K562 (cell line): ENCODE measurements at regions not wholly inside any gene's neighbourhood (a gene's known extent, or its start where the extent isn't known, plus 50 kb on each side); places are given as distances from the start of the nearest gene placed in this dataset.

Source experiments
- ATAC-seq: fragments of 200-7000 bp; cut with Tn5 transposase; 3 replicates; pipeline ENCODE4 v1.9.1; 2020; ENCODE audit warnings: moderate library complexity
- BruUV-seq: library from RNA; stranded (reverse); fragments of 400-500 nt; replicated peaks from 2 replicates; lab custom pipeline; 2021; lab: Mats Ljungman, UMichigan
- CTCF ChIA-PET: fragments of 300-600 bp; formaldehyde crosslinking; extraction: SDS; loops from one replicate; lab custom pipeline; 2021; ENCODE audit warnings: low intra/inter-chr PET ratio; lab: Yijun Ruan, JAX
- POLR2A ChIA-PET: fragments of 300-600, 350-650 bp; sonication (Branson Sonifier 250); formaldehyde crosslinking; extraction: SDS; loops from one replicate; lab custom pipeline; 2021; ENCODE audit warnings: antibody characterized with exemption, inconsistent platforms; lab: Yijun Ruan, JAX
- DNase-seq, 4 experiments: peaks; one replicate each; pipeline versions ENCODE4 v3.0.0 to v3.0.0-alpha.2; 2011 to 2018; ENCODE audit warnings: low spot score in 3 of 4, mixed read lengths in 3 of 4; ENCODE audit errors: extremely low read depth in 1 of 4
- FAIRE-seq: peaks from 2 replicates; lab custom pipeline; 2011; peaks lifted over from hg19 to GRCh38; lab: Jason Lieb, UNC
- H2AFZ ChIP-seq: 2 replicates; pipeline ENCODE4 v1.6.0; 2011; ENCODE audit warnings: low read depth, low read length, control low read depth, inconsistent platforms
- H3K27ac ChIP-seq: fragments of 200-600 bp; 3 replicates; pipeline ENCODE4 v1.8.0; 2011; ENCODE audit warnings: low read depth, mild to moderate bottlenecking, control low read depth, inconsistent platforms, low read length, moderate library complexity, mixed read lengths; ENCODE audit errors: extremely low read depth
- H3K27me3 ChIP-seq, 2 experiments: fragments of 300-600 bp in 1 of 2; 2 replicates in 1 of 2; 3 replicates in 1 of 2; pipeline versions ENCODE4 v1.6.0 to v1.8.0; 2011; ENCODE audit warnings: inconsistent platforms in 2 of 2, low read length in 2 of 2, mild to moderate bottlenecking in 1 of 2, mixed read lengths in 1 of 2, moderate library complexity in 1 of 2; ENCODE audit not compliant: control insufficient read depth in 2 of 2, insufficient read depth in 2 of 2
- H3K36me3 ChIP-seq: fragments of 300-600 bp; 3 replicates; pipeline ENCODE4 v1.8.0; 2011; ENCODE audit warnings: mild to moderate bottlenecking, low read length, inconsistent platforms; ENCODE audit not compliant: control insufficient read depth, insufficient read depth
- H3K4me1 ChIP-seq, 2 experiments: fragments of 200-600 bp in 1 of 2; replicated peaks in 1 of 2; 2 replicates in 1 of 2; 3 replicates in 1 of 2; pipeline versions ENCODE4 v1.5.1 to v1.8.0; 2011; ENCODE audit warnings: inconsistent platforms in 2 of 2, low read length in 2 of 2, mild to moderate bottlenecking in 1 of 2, mixed read lengths in 1 of 2, moderate library complexity in 1 of 2; ENCODE audit not compliant: control insufficient read depth in 2 of 2, insufficient read depth in 2 of 2
- H3K4me2 ChIP-seq: 2 replicates; pipeline ENCODE4 v1.6.1; 2011; ENCODE audit warnings: low read length, control low read depth, inconsistent platforms, mixed read lengths; ENCODE audit not compliant: insufficient read depth
- H3K4me3 ChIP-seq: fragments of 200-600 bp; sonication (generic), shearing (Covaris generic); 2 replicates; pipeline ENCODE4 v1.5.1; 2016; ENCODE audit warnings: control low read depth, inconsistent platforms
- H3K79me2 ChIP-seq: fragments of 200-600 bp; 3 replicates; pipeline ENCODE4 v1.8.0; 2011; ENCODE audit warnings: low read length, inconsistent platforms; ENCODE audit not compliant: control insufficient read depth, insufficient read depth
- H3K9ac ChIP-seq, 2 experiments: 2 replicates each; pipeline versions ENCODE4 v1.6.0 to v1.6.1; 2011; ENCODE audit warnings: low read depth in 2 of 2, low read length in 2 of 2, control low read depth in 1 of 2, inconsistent platforms in 1 of 2, mild to moderate bottlenecking in 1 of 2, mixed read lengths in 1 of 2; ENCODE audit not compliant: insufficient read depth in 1 of 2
- H3K9me1 ChIP-seq: one replicate; pipeline ENCODE4 v1.6.0; 2011; ENCODE audit warnings: inconsistent platforms, mild to moderate bottlenecking, low read length, moderate library complexity; ENCODE audit not compliant: control insufficient read depth, insufficient read depth
- H3K9me3 ChIP-seq: replicated peaks from 2 replicates; pipeline ENCODE4 v1.5.1; 2011; ENCODE audit warnings: low read depth, low read length, inconsistent platforms; ENCODE audit not compliant: control insufficient read depth, insufficient read depth
- H4K20me1 ChIP-seq: replicated peaks from 2 replicates; pipeline ENCODE4 v1.6.1; 2011; ENCODE audit warnings: low read length, inconsistent platforms, mixed read lengths; ENCODE audit not compliant: control insufficient read depth, insufficient read depth
- ATF1 ChIP-seq, 2 experiments: fragments of 450-650 bp in 1 of 2; IDR thresholded peaks; 2 replicates each; pipeline ENCODE4 v1.6.1; 2016; ENCODE audit warnings: missing compliant biosample characterization in 1 of 2, missing genetic modification characterization in 1 of 2
- CAMTA2 ChIP-seq: fragments of 250-450 bp; sonication (Bioruptor Pico); conservative IDR thresholded peaks from 2 replicates; pipeline ENCODE4 v1.5.1; 2022
- ELF1 ChIP-seq: fragments of 200-800 bp; sonication (Bioruptor generic); IDR thresholded peaks from 2 replicates; pipeline ENCODE4 v1.6.1; 2016; ENCODE audit warnings: missing genetic modification characterization, missing compliant biosample characterization
- FUS ChIP-seq: fragments of 200-400 bp; formaldehyde crosslinking; optimal IDR thresholded peaks from 2 replicates; pipeline ENCODE3; 2017; ENCODE audit warnings: low read depth, low read length
- HMG20A ChIP-seq: fragments of 450-650 bp; formaldehyde crosslinking; conservative IDR thresholded peaks from 2 replicates; pipeline ENCODE4 v1.4.0; 2020; ENCODE audit warnings: mild to moderate bottlenecking, mixed read lengths
- KLF1 ChIP-seq: fragments of 450-650 bp; IDR thresholded peaks from 2 replicates; pipeline ENCODE4 v1.6.1; 2016; ENCODE audit warnings: missing genetic modification characterization, missing compliant biosample characterization
- LCOR ChIP-seq: sonication (generic); formaldehyde crosslinking; IDR thresholded peaks from 2 replicates; pipeline ENCODE4 v1.8.0; 2022; ENCODE audit warnings: mild to moderate bottlenecking, missing genetic modification reagents
- POLR2H ChIP-seq: IDR thresholded peaks from 2 replicates; pipeline ENCODE4 v1.6.1; 2016; ENCODE audit warnings: missing genetic modification characterization, low read depth, mild to moderate bottlenecking, control low read depth, missing compliant biosample characterization, moderate library complexity
- RAD21 ChIP-seq, 2 experiments: fragments of 250-450 bp in 1 of 2; fragments of 450-650 bp in 1 of 2; sonication (Bioruptor Pico) in 1 of 2; formaldehyde crosslinking in 1 of 2; IDR thresholded peaks in 1 of 2; conservative IDR thresholded peaks in 1 of 2; 2 replicates each; pipeline versions ENCODE4 v1.4.0 to v1.8.0; 2020 to 2022; ENCODE audit warnings: mild to moderate bottlenecking in 2 of 2, moderate library complexity in 1 of 2
- RAD51 ChIP-seq: fragments of 450-650 bp; IDR thresholded peaks from 2 replicates; pipeline ENCODE4 v1.7.1; 2016; ENCODE audit warnings: low read depth, mild to moderate bottlenecking, borderline replicate concordance
- RFX1 ChIP-seq: fragments of 450-650 bp; IDR thresholded peaks from 2 replicates; pipeline ENCODE4 v1.6.1; 2016; ENCODE audit warnings: mild to moderate bottlenecking, moderate library complexity
- XRCC3 ChIP-seq: fragments of 450-650 bp; IDR thresholded peaks from 2 replicates; pipeline ENCODE4 v1.6.1; 2017; ENCODE audit warnings: mild to moderate bottlenecking, moderate library complexity
- ZBTB8A ChIP-seq: fragments of 450-650 bp; IDR thresholded peaks from 2 replicates; pipeline ENCODE4 v1.6.1; 2018; ENCODE audit warnings: mild to moderate bottlenecking, moderate library complexity; ENCODE audit not compliant: partially characterized antibody
- ZNF197 ChIP-seq: fragments of 200-800 bp; sonication (Bioruptor generic); IDR thresholded peaks from 2 replicates; pipeline ENCODE4 v1.6.1; 2016; ENCODE audit warnings: low read depth, missing genetic modification characterization, missing compliant biosample characterization
- ZNF232 ChIP-seq: sonication (generic); formaldehyde crosslinking; IDR thresholded peaks from 2 replicates; pipeline ENCODE4 v1.8.0; 2022; ENCODE audit warnings: mild to moderate bottlenecking, missing genetic modification reagents
- ZNF347 ChIP-seq: fragments of 450-650 bp; formaldehyde crosslinking; IDR thresholded peaks from 2 replicates; pipeline ENCODE4 v1.4.0; 2020; ENCODE audit warnings: low read depth, mild to moderate bottlenecking, moderate library complexity
- ZNF589 ChIP-seq: fragments of 200-800 bp; sonication (Bioruptor generic); IDR thresholded peaks from 2 replicates; pipeline ENCODE4 v1.6.1; 2016; ENCODE audit warnings: low read depth, missing genetic modification characterization, missing compliant biosample characterization
- ZNF76 ChIP-seq: fragments of 250-450 bp; sonication (Bioruptor Pico); IDR thresholded peaks from 2 replicates; pipeline ENCODE4 v1.4.0; 2020; ENCODE audit warnings: mild to moderate bottlenecking, moderate library complexity, borderline replicate concordance
- WGBS: fragments of 100-300 bp; shearing (Covaris generic); methylation state at CpG from one replicate; pipeline ENCODE4 v1.1.6; 2016; ENCODE audit warnings: low coverage, mixed read lengths; ENCODE audit not compliant: insufficient coverage; ENCODE audit errors: missing lambda C conversion rate; 5-methylcytosine and 5-hydroxymethylcytosine counted together
- in situ Hi-C: fragments of 300-500 bp; cut with MboI; formaldehyde crosslinking; loops from 4 replicates; pipeline ENCODE4 v1.15.0; 2018; ENCODE audit warnings: inconsistent platforms, mixed read lengths
- intact Hi-C: fragments of 100-400 bp; cut with micrococcal nuclease; formaldehyde crosslinking; loops from 2 replicates; pipeline ENCODE4 v1.14.2; 2022
- TF ChIP-seq, protein P1 (sequence below): fragments of 250-450 bp; sonication (Bioruptor Pico); IDR thresholded peaks from 2 replicates; pipeline ENCODE4 v1.5.0; 2021; ENCODE audit warnings: mild to moderate bottlenecking, borderline replicate concordance
- TF ChIP-seq, protein P2 (sequence below), 2 experiments: fragments of 200-800 bp in 1 of 2; sonication (Bioruptor generic) in 1 of 2; sonication (generic) in 1 of 2; formaldehyde crosslinking in 1 of 2; IDR thresholded peaks in 1 of 2; conservative IDR thresholded peaks in 1 of 2; 2 replicates each; pipeline versions ENCODE4 v1.5.0 to v1.6.1; 2016 to 2020; ENCODE audit warnings: missing compliant biosample characterization in 1 of 2, missing genetic modification characterization in 1 of 2, missing genetic modification reagents in 1 of 2

DNA sequence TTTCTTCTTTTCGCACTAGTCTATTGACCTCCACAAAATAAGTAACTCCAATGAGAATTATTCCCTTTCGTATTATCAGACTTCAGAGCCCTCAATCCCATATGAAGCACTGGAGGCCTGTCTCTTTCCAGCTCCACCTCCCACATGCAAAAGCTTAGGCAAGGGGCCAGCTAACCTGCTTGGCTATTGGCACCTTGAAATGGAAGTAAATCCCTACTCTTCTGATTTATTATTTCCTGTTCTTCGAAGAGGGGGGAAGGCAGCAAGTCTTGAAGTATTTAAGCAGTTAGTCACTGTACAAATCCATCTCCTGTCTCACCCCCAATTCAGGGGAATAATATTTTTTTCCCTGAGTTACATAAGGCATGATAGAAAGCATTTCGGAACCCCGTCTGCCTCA, 577.8 kb downstream of the MAFB start:
- intact Hi-C loops (no loop called here), in situ Hi-C loops (no loop called here)
- no peaks in the 10 kb centered on the region for H3K9me1 ChIP-seq
- H3K9me3 ChIP-seq, result no peaks in the 10 kb centered on the region
- POLR2A ChIA-PET, result no interaction called here
- no peak for FAIRE-seq
- TF ChIP-seq RAD21 (CRISPR knock-in tag; conservative IDR thresholded peaks at IDR 0.05 in 1 of 2, IDR thresholded peaks at IDR 0.05 in 1 of 2), result no peak
- TF ChIP-seq, protein P1, sequence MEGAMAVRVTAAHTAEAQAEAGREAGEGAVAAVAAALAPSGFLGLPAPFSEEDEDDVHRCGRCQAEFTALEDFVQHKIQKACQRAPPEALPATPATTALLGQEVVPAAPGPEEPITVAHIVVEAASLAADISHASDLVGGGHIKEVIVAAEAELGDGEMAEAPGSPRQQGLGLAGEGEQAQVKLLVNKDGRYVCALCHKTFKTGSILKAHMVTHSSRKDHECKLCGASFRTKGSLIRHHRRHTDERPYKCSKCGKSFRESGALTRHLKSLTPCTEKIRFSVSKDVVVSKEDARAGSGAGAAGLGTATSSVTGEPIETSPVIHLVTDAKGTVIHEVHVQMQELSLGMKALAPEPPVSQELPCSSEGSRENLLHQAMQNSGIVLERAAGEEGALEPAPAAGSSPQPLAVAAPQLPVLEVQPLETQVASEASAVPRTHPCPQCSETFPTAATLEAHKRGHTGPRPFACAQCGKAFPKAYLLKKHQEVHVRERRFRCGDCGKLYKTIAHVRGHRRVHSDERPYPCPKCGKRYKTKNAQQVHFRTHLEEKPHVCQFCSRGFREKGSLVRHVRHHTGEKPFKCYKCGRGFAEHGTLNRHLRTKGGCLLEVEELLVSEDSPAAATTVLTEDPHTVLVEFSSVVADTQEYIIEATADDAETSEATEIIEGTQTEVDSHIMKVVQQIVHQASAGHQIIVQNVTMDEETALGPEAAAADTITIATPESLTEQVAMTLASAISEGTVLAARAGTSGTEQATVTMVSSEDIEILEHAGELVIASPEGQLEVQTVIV (CRISPR knock-in tag), result no peak
- TF ChIP-seq ELF1 (tag), result no peak
- no peak for TF ChIP-seq RFX1
- no peak for TF ChIP-seq LCOR (CRISPR knock-in tag)
- TF ChIP-seq ZNF76 (CRISPR knock-in tag), result no peak
- TF ChIP-seq POLR2H, result no peak
- TF ChIP-seq ZBTB8A, result no peak
- TF ChIP-seq, protein P2, sequence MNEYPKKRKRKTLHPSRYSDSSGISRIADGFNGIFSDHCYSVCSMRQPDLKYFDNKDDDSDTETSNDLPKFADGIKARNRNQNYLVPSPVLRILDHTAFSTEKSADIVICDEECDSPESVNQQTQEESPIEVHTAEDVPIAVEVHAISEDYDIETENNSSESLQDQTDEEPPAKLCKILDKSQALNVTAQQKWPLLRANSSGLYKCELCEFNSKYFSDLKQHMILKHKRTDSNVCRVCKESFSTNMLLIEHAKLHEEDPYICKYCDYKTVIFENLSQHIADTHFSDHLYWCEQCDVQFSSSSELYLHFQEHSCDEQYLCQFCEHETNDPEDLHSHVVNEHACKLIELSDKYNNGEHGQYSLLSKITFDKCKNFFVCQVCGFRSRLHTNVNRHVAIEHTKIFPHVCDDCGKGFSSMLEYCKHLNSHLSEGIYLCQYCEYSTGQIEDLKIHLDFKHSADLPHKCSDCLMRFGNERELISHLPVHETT (CRISPR knock-in tag; conservative IDR thresholded peaks at IDR 0.05 in 1 of 2, IDR thresholded peaks at IDR 0.05 in 1 of 2), result no peak
- no peak for TF ChIP-seq HMG20A (CRISPR knock-in tag)
- TF ChIP-seq ZNF589 (CRISPR knock-in tag), result no peak
- TF ChIP-seq KLF1 (tag), result no peak
- no peak for TF ChIP-seq ATF1 (CRISPR knock-in tag; IDR thresholded peaks at IDR 0.05)
- no peak for TF ChIP-seq ATF1 (tag; IDR thresholded peaks at IDR 0.05)
- no peak for TF ChIP-seq ZNF347 (CRISPR knock-in tag)
- no peak for TF ChIP-seq FUS
- no peak for TF ChIP-seq ZNF197 (CRISPR knock-in tag)
- no peak for TF ChIP-seq ZNF232 (CRISPR knock-in tag)
- TF ChIP-seq RAD51, result no peak
- no peak for TF ChIP-seq XRCC3
- TF ChIP-seq CAMTA2 (CRISPR knock-in tag), result no peak
- no peak overlapping the region for H2AFZ ChIP-seq
- no peak overlapping the region for H3K4me3 ChIP-seq
- H3K79me2 ChIP-seq, result no peaks in the 10 kb centered on the region
- H3K9ac ChIP-seq, result no peak overlapping the region
- CTCF ChIA-PET, result no interaction called here
- H4K20me1 ChIP-seq, result no peaks in the 10 kb centered on the region
- no peak for DNase-seq
- H3K36me3 ChIP-seq, result no peaks in the 10 kb centered on the region
- H3K4me2 ChIP-seq, result no peak overlapping the region
- 0% methylated on average over 5 of the region's 5 CpGs for WGBS
- no peak for ATAC-seq
- H3K27ac ChIP-seq, result no peak overlapping the region
- H3K4me1 ChIP-seq, result no peaks in the 10 kb centered on the region
- BruUV-seq, result no TSS peak
- H3K27me3 ChIP-seq, result no peaks in the 10 kb centered on the region
